SH-SY5Y (cell line): ENCODE measurements at regions not wholly inside any gene's neighbourhood (a gene's known extent, or its start where the extent isn't known, plus 50 kb on each side); places are given as distances from the start of the nearest gene placed in this dataset.

Source experiments
- GATA2 ChIP-seq: IDR thresholded peaks from 2 replicates; pipeline ENCODE4 v1.6.1; 2011; ENCODE audit warnings: mild to moderate bottlenecking, low read depth, low read length
- GATA3 ChIP-seq: IDR thresholded peaks from 2 replicates; pipeline ENCODE4 v1.6.1; 2011; ENCODE audit warnings: low read depth, mild to moderate bottlenecking, low read length, moderate library complexity

DNA sequence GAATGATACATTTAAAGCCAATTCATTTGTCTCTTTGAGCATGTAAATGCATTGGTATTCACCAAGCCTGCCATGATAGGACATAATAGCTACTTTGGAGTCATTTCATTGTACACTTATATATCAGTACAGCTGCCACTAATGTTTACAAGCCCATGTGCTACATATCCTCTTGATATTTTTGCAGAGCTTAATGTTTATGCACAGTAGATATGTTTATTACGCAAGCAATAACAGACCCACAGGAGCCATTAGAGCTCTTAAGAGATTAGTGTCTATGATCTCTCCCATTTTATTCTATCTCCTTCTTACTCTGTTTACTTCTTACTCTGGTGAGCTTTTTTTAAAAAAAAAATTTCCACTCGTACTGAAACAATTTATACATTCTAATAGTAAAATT, 1132.1 kb upstream of the ZEB2 start:
- TF ChIP-seq GATA2 (no peak), GATA3 (no peak)
